HG02973 (cell line): ENCODE measurements at regions not wholly inside any gene's neighbourhood (a gene's known extent, or its start where the extent isn't known, plus 50 kb on each side); places are given as distances from the start of the nearest gene placed in this dataset.

Experiments used
- ATAC-seq: cut with Tn5 transposase; IDR thresholded peaks from one replicate; pipeline ENCODE4 v1.9.1; 2021; ENCODE audit warnings: moderate library complexity; ENCODE audit not compliant: unreplicated experiment

GRCh38 chr15:88321271-88321670 is 64.7 kb upstream of the NTRK3 start:
- ATAC-seq, result no peak

- ATAC-seq, result no peak
These were observed 60.0 kb upstream of the NTRK3 start for GRCh38 chr15:88316586-88316985.

DNA sequence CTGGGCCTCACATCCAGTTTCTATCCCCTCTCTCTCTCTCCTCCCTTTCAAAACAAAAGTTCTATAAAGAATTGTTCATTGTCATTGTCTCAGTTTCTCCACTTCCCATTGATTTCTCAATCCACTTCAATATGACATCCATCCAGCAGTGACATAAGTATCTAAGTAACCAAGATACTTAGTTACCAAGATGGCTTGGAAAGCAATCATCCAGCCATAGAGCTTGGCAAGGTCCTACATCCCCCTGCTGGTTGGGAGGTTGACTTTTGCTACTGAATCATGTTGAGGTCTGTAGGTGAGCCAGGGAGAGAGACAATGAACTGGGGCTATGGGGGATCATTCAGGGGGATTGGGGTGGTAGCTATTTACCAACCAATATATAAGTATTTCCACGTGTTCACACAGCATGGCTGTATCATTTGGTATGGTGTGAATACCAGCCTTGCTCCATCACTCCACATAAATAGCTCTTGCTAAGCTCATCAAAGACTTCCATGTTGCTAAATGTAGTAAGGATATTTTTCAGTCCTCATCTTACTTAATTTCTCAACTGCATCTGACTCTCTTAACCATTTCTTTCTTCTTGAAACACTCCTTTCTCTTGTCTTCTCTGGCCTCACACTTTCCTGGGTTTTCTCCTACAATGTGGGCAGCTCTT is 58.8 kb upstream of the NTRK3 start:
- ATAC-seq, result no peak

- ATAC-seq, result no peak
These were observed 56.5 kb upstream of the NTRK3 start for GRCh38 chr15:88312941-88313579.

GRCh38 chr15:88309363-88309762 is 52.8 kb upstream of the NTRK3 start:
- no peak for ATAC-seq

DNA sequence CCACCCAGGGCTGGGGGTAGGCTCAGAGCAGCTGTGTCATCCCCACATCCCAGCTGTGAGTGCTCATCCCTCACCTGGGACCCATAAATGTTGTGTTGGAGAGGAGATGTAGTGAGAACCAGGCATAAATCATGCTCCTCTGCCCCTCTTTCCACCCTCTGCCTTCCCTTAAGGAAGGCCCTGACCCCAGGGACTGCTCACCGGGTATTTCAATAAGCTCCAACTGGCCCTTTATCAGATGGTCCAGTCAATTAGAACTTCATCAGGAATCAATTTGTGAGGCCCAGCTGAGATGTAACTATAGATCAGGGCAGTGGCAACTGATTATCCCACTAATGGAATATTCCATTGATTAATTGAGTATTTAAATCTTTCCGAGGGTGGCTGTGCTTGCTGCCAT is 50.8 kb upstream of the NTRK3 start:
- ATAC-seq, result no peak
